GM23338 (cell line): ENCODE measurements at regions not wholly inside any gene's neighbourhood (a gene's known extent, or its start where the extent isn't known, plus 50 kb on each side); places are given as distances from the start of the nearest gene placed in this dataset.

ENCODE experiments used
- CREB1 ChIP-seq: fragments of 250-450 bp; sonication (Bioruptor Pico); IDR thresholded peaks from 2 replicates; pipeline ENCODE4 v1.5.0; 2020; ENCODE audit warnings: low read depth, mild to moderate bottlenecking, moderate library complexity
- EZH2 ChIP-seq: fragments of 200-600 bp; sonication (generic); IDR thresholded peaks from one replicate; pipeline ENCODE4 v1.8.0; 2017; ENCODE audit warnings: antibody characterized with exemption, mild to moderate bottlenecking, low read depth; ENCODE audit not compliant: unreplicated experiment
- EZH2phosphoT487 ChIP-seq: fragments of 200-600 bp; sonication (generic); IDR thresholded peaks from one replicate; pipeline ENCODE4 v1.8.1; 2018; ENCODE audit warnings: antibody characterized with exemption; ENCODE audit not compliant: unreplicated experiment
- JUNB ChIP-seq: IDR thresholded peaks from one replicate; pipeline ENCODE4 v1.6.1; 2016; ENCODE audit warnings: antibody characterized with exemption; ENCODE audit not compliant: unreplicated experiment
- NANOG ChIP-seq: IDR thresholded peaks from 2 replicates; pipeline ENCODE4 v1.6.1; 2016; ENCODE audit warnings: antibody characterized with exemption, borderline replicate concordance
- POLR2AphosphoS5 ChIP-seq: IDR thresholded peaks from 2 replicates; pipeline ENCODE4 v1.6.1; 2016; ENCODE audit warnings: antibody characterized with exemption, low read depth
- STAT1 ChIP-seq: IDR thresholded peaks from one replicate; pipeline ENCODE4 v1.6.1; 2016; ENCODE audit warnings: antibody characterized with exemption; ENCODE audit not compliant: unreplicated experiment
- ZNF114 ChIP-seq: fragments of 250-450 bp; sonication (Bioruptor Pico); IDR thresholded peaks from 2 replicates; pipeline ENCODE4 v1.5.0; 2020; ENCODE audit warnings: mild to moderate bottlenecking, moderate library complexity
- ZNF331 ChIP-seq: fragments of 250-450 bp; sonication (Bioruptor Pico); IDR thresholded peaks from 2 replicates; pipeline ENCODE4 v1.5.0; 2020; ENCODE audit warnings: low read depth, mild to moderate bottlenecking, moderate library complexity
- TF ChIP-seq, protein P1 (sequence below), 2 experiments: fragments of 200-600 bp in 1 of 2; sonication (generic) in 1 of 2; conservative IDR thresholded peaks; 2 replicates each; pipeline versions ENCODE4 v1.5.1 to v1.6.1; 2016 to 2017; ENCODE audit warnings: antibody characterized with exemption in 2 of 2, low read depth in 2 of 2, mild to moderate bottlenecking in 2 of 2, moderate library complexity in 1 of 2
- TF ChIP-seq, protein P2 (sequence below): IDR thresholded peaks from one replicate; pipeline ENCODE4 v1.6.1; 2018; ENCODE audit warnings: antibody characterized with exemption; ENCODE audit not compliant: unreplicated experiment
- TF ChIP-seq, protein P3 (sequence below): IDR thresholded peaks from 2 replicates; pipeline ENCODE4 v1.6.1; 2016; ENCODE audit warnings: antibody characterized with exemption

DNA sequence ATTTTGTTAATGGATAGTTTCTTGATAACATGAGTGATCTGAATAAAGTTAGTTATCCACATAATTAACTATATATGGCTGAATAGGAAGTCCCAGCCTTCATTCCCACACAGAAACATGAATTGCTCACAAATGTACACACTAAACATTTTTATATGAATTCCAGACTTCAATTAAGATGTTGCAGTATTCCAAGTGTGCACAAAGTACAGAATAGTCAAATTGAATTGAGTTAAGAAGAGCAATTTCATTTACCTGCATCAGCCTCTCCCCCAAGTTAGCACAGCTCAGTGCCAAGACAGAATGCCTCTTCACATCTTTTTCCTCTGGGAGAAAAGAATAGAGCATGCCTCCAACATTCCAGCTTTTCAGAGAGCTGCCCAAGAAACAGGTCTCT, 207.0 kb upstream of the SAMSN1 start:
- TF ChIP-seq, protein P1, sequence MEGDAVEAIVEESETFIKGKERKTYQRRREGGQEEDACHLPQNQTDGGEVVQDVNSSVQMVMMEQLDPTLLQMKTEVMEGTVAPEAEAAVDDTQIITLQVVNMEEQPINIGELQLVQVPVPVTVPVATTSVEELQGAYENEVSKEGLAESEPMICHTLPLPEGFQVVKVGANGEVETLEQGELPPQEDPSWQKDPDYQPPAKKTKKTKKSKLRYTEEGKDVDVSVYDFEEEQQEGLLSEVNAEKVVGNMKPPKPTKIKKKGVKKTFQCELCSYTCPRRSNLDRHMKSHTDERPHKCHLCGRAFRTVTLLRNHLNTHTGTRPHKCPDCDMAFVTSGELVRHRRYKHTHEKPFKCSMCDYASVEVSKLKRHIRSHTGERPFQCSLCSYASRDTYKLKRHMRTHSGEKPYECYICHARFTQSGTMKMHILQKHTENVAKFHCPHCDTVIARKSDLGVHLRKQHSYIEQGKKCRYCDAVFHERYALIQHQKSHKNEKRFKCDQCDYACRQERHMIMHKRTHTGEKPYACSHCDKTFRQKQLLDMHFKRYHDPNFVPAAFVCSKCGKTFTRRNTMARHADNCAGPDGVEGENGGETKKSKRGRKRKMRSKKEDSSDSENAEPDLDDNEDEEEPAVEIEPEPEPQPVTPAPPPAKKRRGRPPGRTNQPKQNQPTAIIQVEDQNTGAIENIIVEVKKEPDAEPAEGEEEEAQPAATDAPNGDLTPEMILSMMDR (conservative IDR thresholded peaks at IDR 0.05; ENCODE audit: low read depth in 2 of 2) = no peak
- TF ChIP-seq POLR2AphosphoS5 (no peak), EZH2phosphoT487 (no peak), CREB1 (CRISPR knock-in tag) (no peak), EZH2 (no peak), ZNF331 (CRISPR knock-in tag) (no peak), JUNB (no peak), NANOG (no peak), STAT1 (no peak), ZNF114 (CRISPR knock-in tag) (no peak)
- TF ChIP-seq, protein P2, sequence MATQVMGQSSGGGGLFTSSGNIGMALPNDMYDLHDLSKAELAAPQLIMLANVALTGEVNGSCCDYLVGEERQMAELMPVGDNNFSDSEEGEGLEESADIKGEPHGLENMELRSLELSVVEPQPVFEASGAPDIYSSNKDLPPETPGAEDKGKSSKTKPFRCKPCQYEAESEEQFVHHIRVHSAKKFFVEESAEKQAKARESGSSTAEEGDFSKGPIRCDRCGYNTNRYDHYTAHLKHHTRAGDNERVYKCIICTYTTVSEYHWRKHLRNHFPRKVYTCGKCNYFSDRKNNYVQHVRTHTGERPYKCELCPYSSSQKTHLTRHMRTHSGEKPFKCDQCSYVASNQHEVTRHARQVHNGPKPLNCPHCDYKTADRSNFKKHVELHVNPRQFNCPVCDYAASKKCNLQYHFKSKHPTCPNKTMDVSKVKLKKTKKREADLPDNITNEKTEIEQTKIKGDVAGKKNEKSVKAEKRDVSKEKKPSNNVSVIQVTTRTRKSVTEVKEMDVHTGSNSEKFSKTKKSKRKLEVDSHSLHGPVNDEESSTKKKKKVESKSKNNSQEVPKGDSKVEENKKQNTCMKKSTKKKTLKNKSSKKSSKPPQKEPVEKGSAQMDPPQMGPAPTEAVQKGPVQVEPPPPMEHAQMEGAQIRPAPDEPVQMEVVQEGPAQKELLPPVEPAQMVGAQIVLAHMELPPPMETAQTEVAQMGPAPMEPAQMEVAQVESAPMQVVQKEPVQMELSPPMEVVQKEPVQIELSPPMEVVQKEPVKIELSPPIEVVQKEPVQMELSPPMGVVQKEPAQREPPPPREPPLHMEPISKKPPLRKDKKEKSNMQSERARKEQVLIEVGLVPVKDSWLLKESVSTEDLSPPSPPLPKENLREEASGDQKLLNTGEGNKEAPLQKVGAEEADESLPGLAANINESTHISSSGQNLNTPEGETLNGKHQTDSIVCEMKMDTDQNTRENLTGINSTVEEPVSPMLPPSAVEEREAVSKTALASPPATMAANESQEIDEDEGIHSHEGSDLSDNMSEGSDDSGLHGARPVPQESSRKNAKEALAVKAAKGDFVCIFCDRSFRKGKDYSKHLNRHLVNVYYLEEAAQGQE = no peak
- TF ChIP-seq, protein P3, sequence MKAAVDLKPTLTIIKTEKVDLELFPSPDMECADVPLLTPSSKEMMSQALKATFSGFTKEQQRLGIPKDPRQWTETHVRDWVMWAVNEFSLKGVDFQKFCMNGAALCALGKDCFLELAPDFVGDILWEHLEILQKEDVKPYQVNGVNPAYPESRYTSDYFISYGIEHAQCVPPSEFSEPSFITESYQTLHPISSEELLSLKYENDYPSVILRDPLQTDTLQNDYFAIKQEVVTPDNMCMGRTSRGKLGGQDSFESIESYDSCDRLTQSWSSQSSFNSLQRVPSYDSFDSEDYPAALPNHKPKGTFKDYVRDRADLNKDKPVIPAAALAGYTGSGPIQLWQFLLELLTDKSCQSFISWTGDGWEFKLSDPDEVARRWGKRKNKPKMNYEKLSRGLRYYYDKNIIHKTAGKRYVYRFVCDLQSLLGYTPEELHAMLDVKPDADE = no peak
